ENCODE measurements at regions not wholly inside any gene's neighbourhood (a gene's known extent, or its start where the extent isn't known, plus 50 kb on each side); places are given as distances from the start of the nearest gene placed in this dataset.

DNA sequence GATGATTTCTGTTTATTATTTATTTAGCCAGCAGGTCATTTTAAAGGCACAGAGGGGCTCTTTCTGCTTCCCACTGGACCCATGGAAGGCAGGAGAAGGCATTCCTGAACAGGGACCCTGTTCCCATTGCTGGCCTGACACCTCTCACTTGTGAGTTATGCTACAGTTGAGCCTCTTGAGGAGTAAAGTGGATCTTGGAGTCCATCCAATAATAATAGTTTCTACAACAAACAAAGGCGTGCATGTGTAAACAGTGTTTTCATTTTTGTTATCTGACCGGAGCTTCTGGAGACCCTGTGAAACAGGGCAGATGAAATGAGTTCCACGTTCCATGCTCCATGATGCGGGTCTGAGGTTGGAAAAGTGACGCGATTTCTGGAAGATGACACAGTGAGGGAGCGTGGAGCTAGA is 127.3 kb upstream of the HABP2 start:
- TF ChIP-seq, protein P1, sequence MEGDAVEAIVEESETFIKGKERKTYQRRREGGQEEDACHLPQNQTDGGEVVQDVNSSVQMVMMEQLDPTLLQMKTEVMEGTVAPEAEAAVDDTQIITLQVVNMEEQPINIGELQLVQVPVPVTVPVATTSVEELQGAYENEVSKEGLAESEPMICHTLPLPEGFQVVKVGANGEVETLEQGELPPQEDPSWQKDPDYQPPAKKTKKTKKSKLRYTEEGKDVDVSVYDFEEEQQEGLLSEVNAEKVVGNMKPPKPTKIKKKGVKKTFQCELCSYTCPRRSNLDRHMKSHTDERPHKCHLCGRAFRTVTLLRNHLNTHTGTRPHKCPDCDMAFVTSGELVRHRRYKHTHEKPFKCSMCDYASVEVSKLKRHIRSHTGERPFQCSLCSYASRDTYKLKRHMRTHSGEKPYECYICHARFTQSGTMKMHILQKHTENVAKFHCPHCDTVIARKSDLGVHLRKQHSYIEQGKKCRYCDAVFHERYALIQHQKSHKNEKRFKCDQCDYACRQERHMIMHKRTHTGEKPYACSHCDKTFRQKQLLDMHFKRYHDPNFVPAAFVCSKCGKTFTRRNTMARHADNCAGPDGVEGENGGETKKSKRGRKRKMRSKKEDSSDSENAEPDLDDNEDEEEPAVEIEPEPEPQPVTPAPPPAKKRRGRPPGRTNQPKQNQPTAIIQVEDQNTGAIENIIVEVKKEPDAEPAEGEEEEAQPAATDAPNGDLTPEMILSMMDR (IDR thresholded peaks at IDR 0.05; ENCODE audit: low read depth, low read length, missing control alignments) = no peak
- Histone ChIP-seq H3K27ac (no peak overlapping the region), H3K27me3 (replicated peaks) (no peaks in the 10 kb centered on the region), H3K36me3 (replicated peaks) (no peaks in the 10 kb centered on the region), H3K4me3 (ENCODE audit: low read depth, low read length) (no peak overlapping the region)
- DNase-seq = peak; percentile 21
- in situ Hi-C loops (cut with HindIII; ENCODE audit: low pct_ligation_motif_present, low sequenced_read_pairs) = no loop called here

DNA sequence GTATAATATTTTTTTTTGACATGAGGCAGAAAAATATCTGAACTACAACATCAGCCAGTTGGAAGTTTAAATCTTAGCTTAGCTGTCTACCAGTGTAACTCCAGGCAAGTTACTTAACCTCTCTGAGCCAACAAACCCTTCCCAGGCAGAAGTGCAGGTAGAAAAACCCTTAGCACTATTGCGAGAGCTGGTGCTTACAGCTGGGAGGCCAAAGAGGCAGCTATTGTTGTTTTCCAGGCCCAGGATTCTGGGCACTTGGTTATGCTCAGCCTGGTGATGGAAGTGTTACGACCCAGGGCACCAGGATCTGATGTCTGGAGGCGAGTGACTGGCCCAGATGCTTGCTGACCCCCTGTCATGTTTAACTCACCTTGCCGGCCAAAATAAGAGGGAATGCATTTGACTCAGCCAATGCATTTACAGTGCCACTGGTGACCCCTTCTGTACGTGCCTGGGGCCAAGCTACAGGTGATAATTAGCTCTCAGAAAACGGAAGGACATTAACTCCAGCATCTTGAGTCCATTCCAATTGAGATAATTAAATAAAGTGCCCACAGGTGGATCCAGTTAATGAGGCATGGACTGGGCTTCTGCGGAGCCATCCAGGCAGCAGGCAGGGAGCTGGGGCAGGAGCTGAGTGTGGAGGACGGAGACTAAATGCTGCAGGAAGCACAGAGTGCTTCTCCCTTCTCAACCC is 126.5 kb upstream of the HABP2 start:
- no peak overlapping the region for H3K4me3 ChIP-seq (ENCODE audit: low read depth, low read length)
- no peaks in the 10 kb centered on the region for H3K36me3 ChIP-seq (replicated peaks)
- H3K27ac ChIP-seq = no peak overlapping the region
- in situ Hi-C loops (cut with HindIII; ENCODE audit: low pct_ligation_motif_present, low sequenced_read_pairs) = no loop called here
- no peak for DNase-seq
- TF ChIP-seq, protein P1 (IDR thresholded peaks at IDR 0.05; ENCODE audit: low read depth, low read length, missing control alignments) = no peak
- peaks cover 2% of the 10 kb centered on the region for H3K27me3 ChIP-seq (replicated peaks)

DNA sequence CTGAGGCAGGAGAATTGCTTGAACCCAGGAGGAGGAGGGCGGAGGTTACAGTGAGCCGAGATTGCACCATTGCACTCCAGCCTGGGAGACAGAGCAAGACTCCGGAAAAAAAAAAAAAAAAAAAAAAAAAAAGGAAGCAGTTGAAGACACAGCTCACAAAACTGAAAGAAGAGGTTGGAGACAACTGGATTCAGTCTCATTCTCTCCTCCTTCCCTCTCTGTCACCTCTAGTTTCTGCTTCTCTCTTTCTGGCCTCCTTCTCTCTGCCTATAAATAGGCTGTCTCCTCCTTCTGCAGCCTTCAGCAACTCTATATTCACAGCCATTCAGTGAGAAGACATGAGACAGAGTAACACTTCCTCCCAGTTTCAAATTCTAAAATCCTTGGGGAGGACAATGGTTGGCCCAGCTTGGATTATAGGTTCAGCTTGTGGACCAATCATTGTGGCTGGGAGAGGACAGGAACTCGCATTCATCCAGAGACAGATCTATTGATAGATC is 125.6 kb upstream of the HABP2 start:
- in situ Hi-C loops (cut with HindIII; ENCODE audit: low pct_ligation_motif_present, low sequenced_read_pairs) = no loop called here
- H3K27ac ChIP-seq = no peak overlapping the region
- DNase-seq = no peak
- no peaks in the 10 kb centered on the region for H3K36me3 ChIP-seq (replicated peaks)
- TF ChIP-seq, protein P1 (IDR thresholded peaks at IDR 0.05; ENCODE audit: low read depth, low read length, missing control alignments) = no peak
- peaks cover 2% of the 10 kb centered on the region for H3K27me3 ChIP-seq (replicated peaks)
- H3K4me3 ChIP-seq (ENCODE audit: low read depth, low read length) = no peak overlapping the region

DNA sequence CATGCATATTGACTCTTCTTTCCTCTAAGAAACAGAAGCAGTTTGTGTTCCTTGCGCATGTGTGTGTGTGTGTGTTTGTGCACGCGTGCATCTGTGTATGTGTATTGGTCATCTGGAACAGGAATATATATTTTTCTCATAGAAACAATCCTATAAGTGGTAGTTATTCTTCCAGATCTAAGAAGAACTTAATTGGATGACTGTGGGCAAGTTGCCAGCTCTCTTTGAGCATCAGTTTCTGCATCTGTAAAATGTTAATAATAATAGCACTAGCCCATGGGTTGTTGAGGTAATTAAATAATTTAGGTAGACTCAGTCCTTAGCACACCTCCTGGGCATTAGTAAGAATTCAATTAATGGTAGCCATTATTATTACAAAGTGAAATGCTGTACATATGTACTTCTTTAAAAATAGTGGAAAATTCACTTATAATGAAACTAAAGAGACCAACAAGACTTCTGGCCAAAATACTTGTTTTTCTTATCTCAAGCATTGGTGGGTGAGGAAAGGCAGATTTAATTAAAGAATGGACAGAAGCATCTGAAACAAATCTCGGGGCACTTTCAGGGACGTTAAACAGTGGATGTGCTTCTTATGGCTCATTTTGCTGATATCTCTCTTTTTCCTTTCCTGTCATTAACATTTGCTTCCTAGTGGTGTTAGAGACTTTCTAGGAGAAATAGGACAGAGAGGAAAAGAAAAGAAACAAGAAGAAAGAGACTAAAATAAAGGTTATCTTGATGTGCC is 124.9 kb upstream of the HABP2 start:
- TF ChIP-seq, protein P1 (IDR thresholded peaks at IDR 0.05; ENCODE audit: low read depth, low read length, missing control alignments) = no peak
- H3K36me3 ChIP-seq (replicated peaks) = no peaks in the 10 kb centered on the region
- in situ Hi-C loops (cut with HindIII; ENCODE audit: low pct_ligation_motif_present, low sequenced_read_pairs) = no loop called here
- peaks cover 2% of the 10 kb centered on the region for H3K27me3 ChIP-seq (replicated peaks)
- no peak overlapping the region for H3K27ac ChIP-seq
- DNase-seq = no peak
- H3K4me3 ChIP-seq (ENCODE audit: low read depth, low read length) = no peak overlapping the region

DNA sequence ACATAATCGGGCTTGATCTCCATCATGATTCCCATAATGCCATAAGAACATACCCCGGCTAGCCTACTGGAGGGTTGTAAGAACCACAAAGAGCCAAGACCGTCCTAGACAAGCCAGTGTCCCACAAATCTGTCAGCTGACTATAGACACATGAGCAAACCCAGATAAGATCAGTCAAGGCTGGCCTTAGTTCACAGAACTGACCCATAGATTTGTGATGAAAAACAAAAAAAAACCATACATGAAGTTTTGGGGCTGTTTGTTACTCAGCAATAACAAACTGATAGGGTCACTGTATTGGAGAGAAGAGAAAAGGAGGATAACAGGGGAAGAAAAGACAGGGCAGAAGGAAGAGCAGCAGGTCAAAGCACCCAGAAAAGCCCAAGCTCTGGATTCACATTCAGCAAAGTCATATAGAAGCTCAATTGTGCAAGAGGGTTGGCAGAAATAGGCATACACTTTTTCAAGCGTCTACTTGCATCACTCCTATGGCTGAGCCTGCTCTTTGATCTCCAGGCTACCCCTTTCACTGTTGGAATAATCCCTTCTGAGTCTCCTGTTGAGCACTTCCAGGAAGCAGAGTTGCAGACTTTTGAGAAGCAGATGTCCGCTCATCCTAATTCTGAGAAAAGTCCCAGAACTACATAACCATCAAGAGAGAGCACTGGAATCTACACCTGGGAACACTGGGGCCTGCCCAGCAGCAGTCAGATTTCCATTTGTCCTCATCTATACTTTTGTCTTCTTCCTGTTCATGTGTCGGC is 122.0 kb upstream of the HABP2 start:
- TF ChIP-seq, protein P1 (IDR thresholded peaks at IDR 0.05; ENCODE audit: low read depth, low read length, missing control alignments) = no peak
- Histone ChIP-seq H3K27me3 (replicated peaks) (peaks cover 2% of the 10 kb centered on the region), H3K36me3 (replicated peaks) (no peaks in the 10 kb centered on the region), H3K27ac (no peak overlapping the region), H3K4me3 (ENCODE audit: low read depth, low read length) (no peak overlapping the region)
- DNase-seq = no peak
- in situ Hi-C loops (cut with HindIII; ENCODE audit: low pct_ligation_motif_present, low sequenced_read_pairs) = no loop called here

All from brain microvascular endothelial cell (primary cell).